ENCODE measurements at regions not wholly inside any gene's neighbourhood (a gene's known extent, or its start where the extent isn't known, plus 50 kb on each side); places are given as distances from the start of the nearest gene placed in this dataset.

- TF ChIP-seq CTCF (IDR thresholded peaks at IDR 0.05) (no peak), POLR2A (IDR thresholded peaks at IDR 0.05) (no peak)
These were observed 323.9 kb upstream of the CASK start for GRCh38 chrX:42247241-42247640.

Data from ovary (tissue), 3 donors.